K562 (cell line): ENCODE measurements at regions not wholly inside any gene's neighbourhood (a gene's known extent, or its start where the extent isn't known, plus 50 kb on each side); places are given as distances from the start of the nearest gene placed in this dataset.

Source experiments
- E2F4 ChIP-seq: sonication (generic); formaldehyde crosslinking; IDR thresholded peaks from 2 replicates; pipeline ENCODE4 v1.8.0; 2022; ENCODE audit warnings: mild to moderate bottlenecking, low read depth, missing genetic modification reagents
- MGA ChIP-seq: fragments of 450-650 bp; IDR thresholded peaks from 2 replicates; pipeline ENCODE4 v1.6.1; 2016; ENCODE audit warnings: mild to moderate bottlenecking, moderate library complexity
- MYNN ChIP-seq, 2 experiments: sonication (generic); formaldehyde crosslinking in 1 of 2; IDR thresholded peaks; 2 replicates each; pipeline versions ENCODE4 v1.5.0 to v1.6.1; 2016 to 2020; ENCODE audit warnings: antibody characterized with exemption in 1 of 2, missing genetic modification reagents in 1 of 2
- SMAD3 ChIP-seq: fragments of 450-650 bp; formaldehyde crosslinking; conservative IDR thresholded peaks from 2 replicates; pipeline ENCODE4 v1.4.0; 2020; ENCODE audit warnings: mild to moderate bottlenecking
- SMC3 ChIP-seq: conservative IDR thresholded peaks from 2 replicates; pipeline ENCODE4 v1.6.1; 2011; ENCODE audit warnings: low read depth, low read length, improper control_type of control experiment; ENCODE audit not compliant: insufficient read depth
- TF ChIP-seq, protein P1 (sequence below), 2 experiments: fragments of 450-650 bp; IDR thresholded peaks; 2 replicates each; pipeline ENCODE4 v1.6.1; 2016
- TF ChIP-seq, protein P2 (sequence below): sonication (generic); formaldehyde crosslinking; IDR thresholded peaks from 2 replicates; pipeline ENCODE4 v1.8.1; 2023; ENCODE audit warnings: mild to moderate bottlenecking, missing genetic modification reagents

DNA sequence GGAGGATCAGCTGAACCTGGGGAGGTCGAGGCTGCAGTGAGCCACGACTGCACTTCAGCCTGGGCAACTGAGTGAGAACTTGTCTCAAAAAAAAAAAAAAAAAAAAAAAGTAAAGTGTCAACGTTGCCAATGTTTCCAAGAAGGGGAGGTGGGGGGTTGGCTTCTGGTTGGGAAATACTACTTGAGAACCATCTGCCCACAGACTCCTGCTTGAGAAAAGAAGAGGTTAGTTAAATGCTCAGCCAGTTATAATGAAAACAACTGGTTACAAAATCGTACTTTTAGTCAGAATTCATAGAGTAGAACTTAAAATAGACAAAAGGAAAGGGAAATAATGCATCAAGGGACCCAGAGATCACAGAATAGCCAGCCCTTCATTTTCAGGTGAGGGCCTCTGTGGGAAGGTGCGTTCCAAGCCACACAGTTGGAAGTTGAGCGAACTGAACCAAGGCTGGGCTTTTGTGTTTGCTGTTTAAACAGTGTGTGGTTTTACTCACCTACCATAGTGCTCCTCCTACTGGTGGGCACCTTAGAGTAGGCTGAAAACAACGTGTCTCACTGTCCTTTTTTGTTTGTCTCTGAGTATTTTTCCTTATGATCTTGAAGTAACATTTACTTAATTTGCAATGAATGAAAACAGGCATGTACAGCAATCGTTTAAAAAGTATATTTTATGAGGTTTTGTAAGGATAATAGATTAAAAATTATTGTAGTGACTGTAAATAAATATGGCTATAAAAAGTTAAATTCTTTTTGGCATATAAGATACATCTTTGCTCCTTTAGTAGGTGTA lies 200.7 kb downstream of the BCAS1 start (continued):
- TF ChIP-seq MGA (peak; percentile 22; the same call in 1 of the 2 replicates), MYNN (IDR thresholded peaks at IDR 0.05) (peak; percentile 45; the same call in 1 of the 2 replicates), MYNN (CRISPR knock-in tag; IDR thresholded peaks at IDR 0.05) (no peak), SMAD3 (CRISPR knock-in tag) (no peak), E2F4 (CRISPR knock-in tag) (no peak), SMC3 (peak; percentile 67)
- TF ChIP-seq, protein P1, sequence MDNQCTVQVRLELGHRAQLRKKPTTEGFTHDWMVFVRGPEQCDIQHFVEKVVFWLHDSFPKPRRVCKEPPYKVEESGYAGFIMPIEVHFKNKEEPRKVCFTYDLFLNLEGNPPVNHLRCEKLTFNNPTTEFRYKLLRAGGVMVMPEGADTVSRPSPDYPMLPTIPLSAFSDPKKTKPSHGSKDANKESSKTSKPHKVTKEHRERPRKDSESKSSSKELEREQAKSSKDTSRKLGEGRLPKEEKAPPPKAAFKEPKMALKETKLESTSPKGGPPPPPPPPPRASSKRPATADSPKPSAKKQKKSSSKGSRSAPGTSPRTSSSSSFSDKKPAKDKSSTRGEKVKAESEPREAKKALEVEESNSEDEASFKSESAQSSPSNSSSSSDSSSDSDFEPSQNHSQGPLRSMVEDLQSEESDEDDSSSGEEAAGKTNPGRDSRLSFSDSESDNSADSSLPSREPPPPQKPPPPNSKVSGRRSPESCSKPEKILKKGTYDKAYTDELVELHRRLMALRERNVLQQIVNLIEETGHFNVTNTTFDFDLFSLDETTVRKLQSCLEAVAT (IDR thresholded peaks at IDR 0.05), result 0 out of 4 replicates have a peak, but pooled peaks have one; percentile 45 to 52
- TF ChIP-seq, protein P2, sequence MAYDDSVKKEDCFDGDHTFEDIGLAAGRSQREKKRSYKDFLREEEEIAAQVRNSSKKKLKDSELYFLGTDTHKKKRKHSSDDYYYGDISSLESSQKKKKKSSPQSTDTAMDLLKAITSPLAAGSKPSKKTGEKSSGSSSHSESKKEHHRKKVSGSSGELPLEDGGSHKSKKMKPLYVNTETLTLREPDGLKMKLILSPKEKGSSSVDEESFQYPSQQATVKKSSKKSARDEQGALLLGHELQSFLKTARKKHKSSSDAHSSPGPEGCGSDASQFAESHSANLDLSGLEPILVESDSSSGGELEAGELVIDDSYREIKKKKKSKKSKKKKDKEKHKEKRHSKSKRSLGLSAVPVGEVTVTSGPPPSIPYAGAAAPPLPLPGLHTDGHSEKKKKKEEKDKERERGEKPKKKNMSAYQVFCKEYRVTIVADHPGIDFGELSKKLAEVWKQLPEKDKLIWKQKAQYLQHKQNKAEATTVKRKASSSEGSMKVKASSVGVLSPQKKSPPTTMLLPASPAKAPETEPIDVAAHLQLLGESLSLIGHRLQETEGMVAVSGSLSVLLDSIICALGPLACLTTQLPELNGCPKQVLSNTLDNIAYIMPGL (CRISPR knock-in tag), result 0 out of 2 replicates have a peak, but pooled peaks have one; percentile 38
